Thyroid gland (tissue), 4 donors: ENCODE measurements at regions not wholly inside any gene's neighbourhood (a gene's known extent, or its start where the extent isn't known, plus 50 kb on each side); places are given as distances from the start of the nearest gene placed in this dataset.

Experiments
- POLR2A ChIP-seq, 2 donors: fragments of 450-650 bp; IDR thresholded peaks; one replicate each; pipeline ENCODE4 v1.6.1; 2017; ENCODE audit warnings: antibody characterized with exemption in 2 of 2, mild to moderate bottlenecking in 2 of 2, moderate library complexity in 1 of 2
- TF ChIP-seq, protein P1 (sequence below), 6 experiments: fragments of 200-600 bp in 3 of 6; fragments of 450-650 bp in 3 of 6; sonication (generic) in 3 of 6; IDR thresholded peaks; one replicate each; pipeline ENCODE4 v1.5.1; 2016 to 2019; ENCODE audit warnings: antibody characterized with exemption in 6 of 6, mild to moderate bottlenecking in 2 of 6, inconsistent platforms in 1 of 6, moderate library complexity in 1 of 6

DNA sequence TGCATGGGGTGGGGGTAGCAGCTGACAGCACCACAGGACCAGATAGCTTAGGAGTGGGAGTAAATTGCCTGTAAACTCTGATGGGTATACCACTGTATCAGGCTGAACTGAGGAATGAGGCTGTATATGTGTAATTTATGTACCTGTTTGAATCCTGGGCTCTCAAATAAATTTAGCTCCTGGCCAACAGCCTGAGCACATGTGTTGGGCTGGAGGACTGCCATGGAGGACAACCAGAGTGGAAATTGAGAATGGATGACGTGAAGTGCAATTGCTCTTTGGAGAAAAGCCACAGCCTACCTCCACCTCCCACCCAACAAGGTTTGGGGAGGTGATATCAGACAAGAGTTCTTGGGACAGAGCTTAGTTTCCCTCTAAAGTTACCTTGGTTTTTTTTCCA is 328.6 kb upstream of the PROK2 start:
- no peak for TF ChIP-seq POLR2A (IDR thresholded peaks at IDR 0.05)
- TF ChIP-seq, protein P1, sequence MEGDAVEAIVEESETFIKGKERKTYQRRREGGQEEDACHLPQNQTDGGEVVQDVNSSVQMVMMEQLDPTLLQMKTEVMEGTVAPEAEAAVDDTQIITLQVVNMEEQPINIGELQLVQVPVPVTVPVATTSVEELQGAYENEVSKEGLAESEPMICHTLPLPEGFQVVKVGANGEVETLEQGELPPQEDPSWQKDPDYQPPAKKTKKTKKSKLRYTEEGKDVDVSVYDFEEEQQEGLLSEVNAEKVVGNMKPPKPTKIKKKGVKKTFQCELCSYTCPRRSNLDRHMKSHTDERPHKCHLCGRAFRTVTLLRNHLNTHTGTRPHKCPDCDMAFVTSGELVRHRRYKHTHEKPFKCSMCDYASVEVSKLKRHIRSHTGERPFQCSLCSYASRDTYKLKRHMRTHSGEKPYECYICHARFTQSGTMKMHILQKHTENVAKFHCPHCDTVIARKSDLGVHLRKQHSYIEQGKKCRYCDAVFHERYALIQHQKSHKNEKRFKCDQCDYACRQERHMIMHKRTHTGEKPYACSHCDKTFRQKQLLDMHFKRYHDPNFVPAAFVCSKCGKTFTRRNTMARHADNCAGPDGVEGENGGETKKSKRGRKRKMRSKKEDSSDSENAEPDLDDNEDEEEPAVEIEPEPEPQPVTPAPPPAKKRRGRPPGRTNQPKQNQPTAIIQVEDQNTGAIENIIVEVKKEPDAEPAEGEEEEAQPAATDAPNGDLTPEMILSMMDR (IDR thresholded peaks at IDR 0.05): no peak
